NT2/D1 (cell line): ENCODE measurements at regions not wholly inside any gene's neighbourhood (a gene's known extent, or its start where the extent isn't known, plus 50 kb on each side); places are given as distances from the start of the nearest gene placed in this dataset.
"Not testable (repeated sequence)": the region's sequence is repeated elsewhere in the genome, so short reads cannot be mapped to it uniquely, and the experiment has no call there.

Experiments used
- DNase-seq: peaks from one replicate; pipeline ENCODE4 v3.0.0-alpha.2; 2011; ENCODE audit warnings: low read depth, low spot score
- H3K27me3 ChIP-seq: 2 replicates; pipeline ENCODE4 v1.6.0; 2011; ENCODE audit warnings: mild to moderate bottlenecking; ENCODE audit not compliant: insufficient read length, insufficient read depth
- H3K36me3 ChIP-seq: 2 replicates; pipeline ENCODE4 v1.6.1; 2011; ENCODE audit warnings: mild to moderate bottlenecking, low read length, mixed read lengths; ENCODE audit not compliant: insufficient read depth, insufficient read length
- H3K4me1 ChIP-seq: 2 replicates; pipeline ENCODE4 v1.5.1; 2011; ENCODE audit not compliant: insufficient read depth, insufficient read length
- H3K4me3 ChIP-seq: 2 replicates; pipeline ENCODE4 v1.5.1; 2011; ENCODE audit warnings: low read depth; ENCODE audit not compliant: insufficient read length
- H3K9ac ChIP-seq: 2 replicates; pipeline ENCODE4 v1.6.0; 2011; ENCODE audit warnings: low read depth; ENCODE audit not compliant: insufficient read length
- H3K9me3 ChIP-seq: 2 replicates; pipeline ENCODE4 v1.5.1; 2011; ENCODE audit warnings: mild to moderate bottlenecking, low read length; ENCODE audit not compliant: insufficient read depth
- SUZ12 ChIP-seq: IDR thresholded peaks from 2 replicates; pipeline ENCODE4 v1.6.1; 2011; ENCODE audit not compliant: insufficient read length, insufficient read depth; ENCODE audit errors: extremely low read depth
- YY1 ChIP-seq: IDR thresholded peaks from 2 replicates; pipeline ENCODE4 v1.6.1; 2011; ENCODE audit not compliant: insufficient read length, insufficient read depth
- ZNF274 ChIP-seq: IDR thresholded peaks from 2 replicates; pipeline ENCODE4 v1.6.1; 2011; ENCODE audit warnings: mild to moderate bottlenecking, low read depth, low read length

DNA sequence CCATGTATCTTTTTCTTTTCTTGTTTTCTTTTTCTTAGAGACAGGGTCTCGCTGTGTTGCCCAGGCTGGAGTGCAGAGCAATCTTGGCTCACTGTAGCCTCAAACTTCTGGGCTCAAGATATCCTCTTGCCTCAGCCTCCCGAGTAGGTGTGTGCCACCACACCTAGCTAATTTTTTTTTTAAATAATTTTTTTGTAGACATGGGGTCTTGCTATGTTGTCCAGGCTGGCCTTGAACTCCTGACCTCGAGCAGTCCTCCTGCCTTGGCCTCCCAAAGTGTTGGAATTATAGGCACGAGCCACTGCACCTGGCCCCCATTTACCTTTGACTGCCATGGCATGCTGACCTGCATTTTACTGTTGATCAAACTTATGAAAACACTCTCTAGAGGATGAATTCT, 198.6 kb downstream of the SOX4 start:
- Histone ChIP-seq H3K4me1 (no peaks in the 10 kb centered on the region), H3K4me3 (no peak overlapping the region), H3K9me3 (no peaks in the 10 kb centered on the region), H3K36me3 (no peaks in the 10 kb centered on the region), H3K27me3 (no peaks in the 10 kb centered on the region), H3K9ac (no peak overlapping the region)
- TF ChIP-seq YY1 (no peak), SUZ12 (no peak), ZNF274 (no peak)
- no peak for DNase-seq

DNA sequence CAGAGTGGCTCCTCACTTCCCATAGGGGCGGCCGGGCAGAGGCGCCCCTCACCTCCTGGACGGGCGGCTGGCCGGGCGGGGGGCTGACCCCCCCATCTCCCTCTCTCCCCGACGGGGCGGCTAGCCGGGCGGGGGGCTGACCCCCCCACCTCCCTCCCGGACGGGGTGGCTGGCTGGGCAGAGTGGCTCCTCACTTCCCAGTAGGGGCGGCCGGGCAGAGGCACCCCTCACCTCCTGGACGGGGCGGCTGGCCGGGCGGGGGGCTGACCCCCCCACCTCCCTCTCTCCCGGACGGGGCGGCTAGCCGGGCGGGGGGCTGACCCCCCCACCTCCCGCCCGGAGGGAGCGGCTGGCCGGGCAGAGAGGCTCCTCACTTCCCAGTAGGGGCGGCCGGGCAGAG, 203.4 kb downstream of the SOX4 start:
- H3K9ac ChIP-seq, H3K9me3 ChIP-seq, H3K4me3 ChIP-seq, DNase-seq, H3K36me3 ChIP-seq, H3K27me3 ChIP-seq, H3K4me1 ChIP-seq: not testable (repeated sequence)

DNA sequence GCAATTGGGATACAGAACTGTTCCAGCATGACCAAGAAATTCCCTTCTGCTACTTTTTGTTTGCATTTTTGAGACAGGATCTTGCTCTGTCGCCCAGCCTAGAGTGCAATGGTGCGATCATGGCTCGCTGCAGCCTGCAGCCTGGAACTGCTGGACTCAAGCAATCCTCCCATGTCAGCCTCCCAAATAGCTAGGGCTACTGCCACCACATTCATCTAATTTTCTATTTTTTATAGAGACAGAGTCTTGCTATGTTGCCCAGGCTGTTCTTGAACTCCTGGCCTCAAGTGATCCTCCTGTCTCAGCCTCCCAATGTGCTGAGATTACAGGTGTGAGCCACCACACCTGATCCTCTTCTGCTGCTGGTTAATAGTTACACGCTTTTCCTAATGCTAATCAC, 204.9 kb downstream of the SOX4 start:
- Histone ChIP-seq H3K4me3 (no peak overlapping the region), H3K4me1 (no peaks in the 10 kb centered on the region), H3K36me3 (no peaks in the 10 kb centered on the region), H3K9ac (no peak overlapping the region), H3K9me3 (peaks cover 5% of the 10 kb centered on the region), H3K27me3 (no peaks in the 10 kb centered on the region)
- TF ChIP-seq YY1 = no peak
- TF ChIP-seq SUZ12 = no peak
- no peak for TF ChIP-seq ZNF274
- no peak for DNase-seq

DNA sequence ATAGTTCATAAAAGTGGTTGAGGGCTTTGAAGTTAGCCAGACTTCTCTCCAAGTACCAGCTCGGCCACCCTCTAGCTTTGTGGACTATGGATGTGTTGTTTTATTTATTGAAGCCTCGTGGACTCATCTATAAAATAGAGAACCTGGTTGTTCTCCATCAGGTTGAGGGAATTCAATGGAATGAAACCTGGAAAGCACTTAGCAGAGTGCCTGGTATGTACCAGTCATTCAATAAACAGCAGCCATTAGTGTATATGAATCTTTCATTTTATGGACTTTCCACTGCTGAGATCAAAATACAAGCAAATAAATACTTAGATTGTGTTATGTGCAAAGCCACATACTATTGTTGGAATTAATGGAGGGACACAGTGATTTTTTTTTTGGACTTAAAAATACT, 206.8 kb downstream of the SOX4 start:
- Histone ChIP-seq H3K9ac (no peak overlapping the region), H3K4me3 (no peak overlapping the region), H3K4me1 (no peaks in the 10 kb centered on the region), H3K27me3 (no peaks in the 10 kb centered on the region), H3K36me3 (no peaks in the 10 kb centered on the region), H3K9me3 (peaks cover 5% of the 10 kb centered on the region)
- DNase-seq = no peak
- TF ChIP-seq SUZ12 = no peak
- no peak for TF ChIP-seq YY1
- no peak for TF ChIP-seq ZNF274

DNA sequence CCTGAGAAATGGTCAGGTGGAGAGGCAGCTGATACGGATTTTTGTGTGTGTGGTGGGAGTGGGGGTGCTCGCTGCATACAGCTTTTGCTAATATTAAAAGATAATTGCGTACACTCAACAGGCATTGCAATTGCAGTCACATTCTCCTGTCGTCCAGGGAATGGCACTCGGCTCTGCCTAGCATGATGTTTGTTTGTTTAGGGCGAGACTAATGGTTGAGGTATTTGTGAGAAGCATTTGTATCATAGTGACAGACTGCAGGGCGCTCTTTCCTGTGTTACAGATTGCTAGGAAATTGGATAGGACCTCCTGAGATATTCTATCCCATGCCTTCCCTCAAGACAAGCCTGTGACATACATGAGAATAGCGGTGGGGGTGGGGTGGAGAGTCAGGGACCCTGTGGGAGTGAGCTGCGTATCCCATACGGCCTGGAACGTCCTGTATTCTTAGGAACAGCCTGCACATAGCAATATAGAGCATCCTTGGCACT, 207.4 kb downstream of the SOX4 start:
- no peaks in the 10 kb centered on the region for H3K27me3 ChIP-seq
- no peaks in the 10 kb centered on the region for H3K4me1 ChIP-seq
- no peak for TF ChIP-seq ZNF274
- no peak for TF ChIP-seq YY1
- TF ChIP-seq SUZ12 = no peak
- H3K9me3 ChIP-seq = peaks cover 5% of the 10 kb centered on the region
- no peak overlapping the region for H3K4me3 ChIP-seq
- H3K36me3 ChIP-seq = no peaks in the 10 kb centered on the region
- DNase-seq = no peak
- H3K9ac ChIP-seq = no peak overlapping the region

DNA sequence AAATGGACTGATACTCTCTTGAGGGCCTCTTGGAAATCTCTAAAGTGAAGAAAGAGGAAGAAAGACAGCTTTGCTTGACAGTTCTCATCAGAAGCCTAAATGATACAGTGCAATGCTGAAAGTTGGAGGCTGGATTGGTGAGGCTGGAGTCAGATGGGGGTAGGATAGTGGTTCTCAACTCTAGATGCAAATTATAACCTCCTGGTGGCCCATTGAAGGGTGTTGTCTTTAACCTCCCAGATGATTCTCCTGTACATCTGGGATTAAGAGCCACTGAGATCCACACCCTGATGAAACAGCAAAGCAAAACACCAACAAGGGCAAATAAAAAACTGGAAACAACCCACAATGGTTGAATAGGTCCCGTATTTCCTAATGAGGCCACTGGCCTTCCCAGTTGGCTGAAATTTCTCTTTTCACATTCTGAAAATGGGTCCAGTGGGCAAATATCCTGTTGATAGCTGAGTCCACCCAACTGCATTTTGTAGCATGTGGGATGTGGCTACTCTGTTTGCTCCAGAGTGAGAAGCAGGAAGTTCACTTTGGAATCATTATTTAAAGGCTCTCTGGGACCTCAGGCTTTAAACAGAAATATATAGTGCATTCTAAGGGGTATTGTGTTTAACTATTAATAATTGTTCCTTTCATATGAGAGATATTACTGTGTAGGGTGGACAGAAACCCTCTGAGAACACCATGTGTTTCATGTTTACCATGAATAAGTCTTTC, 208.1 kb downstream of the SOX4 start:
- H3K27me3 ChIP-seq = no peaks in the 10 kb centered on the region
- peaks cover 5% of the 10 kb centered on the region for H3K9me3 ChIP-seq
- no peak for TF ChIP-seq YY1
- no peak for TF ChIP-seq ZNF274
- TF ChIP-seq SUZ12 = no peak
- no peaks in the 10 kb centered on the region for H3K4me1 ChIP-seq
- no peak overlapping the region for H3K9ac ChIP-seq
- no peak overlapping the region for H3K4me3 ChIP-seq
- no peak for DNase-seq
- no peaks in the 10 kb centered on the region for H3K36me3 ChIP-seq

DNA sequence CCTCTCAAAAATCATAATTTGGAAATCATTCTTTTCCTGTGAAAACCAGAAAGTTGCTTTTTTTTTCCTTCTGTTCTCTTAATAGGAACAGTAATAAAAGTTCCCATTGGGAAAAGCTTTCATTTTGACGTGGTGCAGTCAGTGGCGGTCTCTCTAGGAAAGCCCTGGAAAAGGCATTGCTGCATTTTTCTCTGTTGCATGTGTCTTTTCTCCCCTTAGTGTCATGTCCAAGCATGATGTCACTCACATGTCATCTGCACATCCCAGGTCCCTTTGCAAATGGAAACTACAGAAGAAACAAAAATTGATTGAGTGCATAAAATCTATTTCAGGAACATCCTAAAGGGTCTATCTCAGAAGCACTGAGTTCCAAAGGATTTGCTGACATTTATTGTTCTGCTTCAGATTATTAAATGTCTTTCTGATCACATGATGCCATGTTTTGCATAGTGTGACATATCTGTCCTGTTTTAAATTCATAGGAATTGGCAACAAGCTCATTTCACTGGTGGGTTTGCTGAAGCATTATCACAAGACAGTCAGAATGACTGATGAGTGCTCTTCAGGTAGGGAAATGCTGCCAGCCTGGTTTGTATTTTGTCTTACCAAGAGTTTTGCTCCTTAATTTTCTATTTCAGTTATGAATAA, 208.7 kb downstream of the SOX4 start:
- Histone ChIP-seq H3K9me3 (peaks cover 5% of the 10 kb centered on the region), H3K4me1 (no peaks in the 10 kb centered on the region), H3K27me3 (no peaks in the 10 kb centered on the region), H3K4me3 (no peak overlapping the region), H3K36me3 (no peaks in the 10 kb centered on the region), H3K9ac (no peak overlapping the region)
- DNase-seq = no peak
- TF ChIP-seq SUZ12 = no peak
